B cell (primary cell): ENCODE measurements at regions not wholly inside any gene's neighbourhood (a gene's known extent, or its start where the extent isn't known, plus 50 kb on each side); places are given as distances from the start of the nearest gene placed in this dataset.

Source experiments
- EZH2 ChIP-seq: IDR thresholded peaks from 2 replicates; pipeline ENCODE4 v1.6.1; 2012; ENCODE audit warnings: borderline replicate concordance, low read depth, mild to moderate bottlenecking, moderate library complexity, low read length; ENCODE audit not compliant: insufficient read depth, poor library complexity, severe bottlenecking
- TF ChIP-seq, protein P1 (sequence below): fragments of 200-600 bp; IDR thresholded peaks from one replicate; pipeline ENCODE4 v1.8.0; 2022; ENCODE audit warnings: antibody characterized with exemption, mild to moderate bottlenecking

DNA sequence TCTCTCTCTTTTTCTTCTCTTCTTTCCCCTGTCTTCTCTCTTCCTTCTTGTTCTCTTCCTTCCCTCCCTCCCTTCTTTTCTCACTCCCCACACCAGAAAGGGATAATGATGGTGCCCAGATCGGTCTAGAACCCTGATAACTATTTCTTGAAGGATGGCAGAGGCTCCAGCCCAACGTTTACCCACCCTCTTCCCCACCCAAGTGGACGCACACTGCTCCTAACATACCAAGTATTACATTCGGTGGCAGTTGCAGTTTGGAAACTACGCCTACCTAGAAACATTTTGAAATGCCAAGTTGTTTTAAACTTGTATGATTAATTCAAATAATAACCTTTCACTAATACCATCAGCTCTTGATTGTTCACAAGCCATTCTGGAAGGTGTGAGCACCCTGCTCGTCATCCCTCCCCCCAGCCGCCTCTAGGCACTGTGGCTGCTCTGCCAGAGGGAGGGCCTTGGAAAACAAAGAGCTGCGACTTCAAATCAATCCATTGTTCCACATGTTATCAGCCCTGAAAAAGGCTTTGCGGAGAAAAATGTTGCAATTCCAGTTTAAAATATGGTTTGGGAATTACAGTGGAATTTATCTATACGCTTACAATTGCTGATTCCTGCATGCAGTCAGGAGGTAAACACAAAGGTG lies 1017.5 kb upstream of the TENM3 start:
- TF ChIP-seq, protein P1, sequence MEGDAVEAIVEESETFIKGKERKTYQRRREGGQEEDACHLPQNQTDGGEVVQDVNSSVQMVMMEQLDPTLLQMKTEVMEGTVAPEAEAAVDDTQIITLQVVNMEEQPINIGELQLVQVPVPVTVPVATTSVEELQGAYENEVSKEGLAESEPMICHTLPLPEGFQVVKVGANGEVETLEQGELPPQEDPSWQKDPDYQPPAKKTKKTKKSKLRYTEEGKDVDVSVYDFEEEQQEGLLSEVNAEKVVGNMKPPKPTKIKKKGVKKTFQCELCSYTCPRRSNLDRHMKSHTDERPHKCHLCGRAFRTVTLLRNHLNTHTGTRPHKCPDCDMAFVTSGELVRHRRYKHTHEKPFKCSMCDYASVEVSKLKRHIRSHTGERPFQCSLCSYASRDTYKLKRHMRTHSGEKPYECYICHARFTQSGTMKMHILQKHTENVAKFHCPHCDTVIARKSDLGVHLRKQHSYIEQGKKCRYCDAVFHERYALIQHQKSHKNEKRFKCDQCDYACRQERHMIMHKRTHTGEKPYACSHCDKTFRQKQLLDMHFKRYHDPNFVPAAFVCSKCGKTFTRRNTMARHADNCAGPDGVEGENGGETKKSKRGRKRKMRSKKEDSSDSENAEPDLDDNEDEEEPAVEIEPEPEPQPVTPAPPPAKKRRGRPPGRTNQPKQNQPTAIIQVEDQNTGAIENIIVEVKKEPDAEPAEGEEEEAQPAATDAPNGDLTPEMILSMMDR, result no peak
- no peak for TF ChIP-seq EZH2
